IPS-20b (cell line): ENCODE measurements at regions not wholly inside any gene's neighbourhood (a gene's known extent, or its start where the extent isn't known, plus 50 kb on each side); places are given as distances from the start of the nearest gene placed in this dataset.

Source experiments
- H3K27ac ChIP-seq: one replicate; pipeline ENCODE4 v1.5.1; 2013; ENCODE audit warnings: low read length
- H3K27me3 ChIP-seq: 2 replicates; pipeline ENCODE4 v1.6.1; 2013; ENCODE audit warnings: mild to moderate bottlenecking, low read length, inconsistent platforms; ENCODE audit not compliant: insufficient read depth
- H3K36me3 ChIP-seq: 2 replicates; pipeline ENCODE4 v1.6.1; 2013; ENCODE audit warnings: low read depth, mild to moderate bottlenecking, inconsistent platforms, low read length, moderate library complexity; ENCODE audit not compliant: insufficient read depth
- H3K4me1 ChIP-seq: 2 replicates; pipeline ENCODE4 v1.6.1; 2013; ENCODE audit warnings: mild to moderate bottlenecking, control low read depth, inconsistent platforms, low read length, moderate library complexity; ENCODE audit not compliant: insufficient read depth
- H3K4me3 ChIP-seq: 2 replicates; pipeline ENCODE4 v1.5.1; 2013; ENCODE audit warnings: mild to moderate bottlenecking, low read length, inconsistent platforms
- H3K9ac ChIP-seq: 2 replicates; pipeline ENCODE4 v1.6.1; 2013; ENCODE audit warnings: low read depth, mild to moderate bottlenecking, inconsistent platforms, low read length, moderate library complexity
- H3K9me3 ChIP-seq: 2 replicates; pipeline ENCODE4 v1.6.1; 2013; ENCODE audit warnings: mild to moderate bottlenecking, low read depth, low read length, inconsistent platforms; ENCODE audit not compliant: insufficient read depth

GRCh38 chr6:156046841-156047449 is 591.3 kb upstream of the NOX3 start:
- Histone ChIP-seq H3K27me3 (no peaks in the 10 kb centered on the region), H3K4me1 (peaks cover 5% of the 10 kb centered on the region; the same call in 1 of the 2 replicates), H3K9ac (no peak overlapping the region), H3K36me3 (no peaks in the 10 kb centered on the region), H3K27ac (no peak overlapping the region), H3K4me3 (no peak overlapping the region), H3K9me3 (no peaks in the 10 kb centered on the region)

- H3K27ac ChIP-seq, result no peak overlapping the region
- H3K4me3 ChIP-seq, result no peak overlapping the region
- H3K27me3 ChIP-seq, result no peaks in the 10 kb centered on the region
- peaks cover 5% of the 10 kb centered on the region; the same call in 1 of the 2 replicates for H3K4me1 ChIP-seq
- H3K36me3 ChIP-seq, result no peaks in the 10 kb centered on the region
- no peaks in the 10 kb centered on the region for H3K9me3 ChIP-seq
- no peak overlapping the region for H3K9ac ChIP-seq
Measured at GRCh38 chr6:156046268-156046665, 590.6 kb upstream of the NOX3 start.

- peaks cover 5% of the 10 kb centered on the region; the same call in 1 of the 2 replicates for H3K4me1 ChIP-seq
- H3K27ac ChIP-seq, result no peak overlapping the region
- no peak overlapping the region for H3K4me3 ChIP-seq
- no peaks in the 10 kb centered on the region for H3K36me3 ChIP-seq
- no peaks in the 10 kb centered on the region for H3K9me3 ChIP-seq
- no peak overlapping the region for H3K9ac ChIP-seq
- H3K27me3 ChIP-seq, result no peaks in the 10 kb centered on the region
Measured at GRCh38 chr6:156045401-156046267, 590.0 kb upstream of the NOX3 start.

- peaks cover 16% of the 10 kb centered on the region; the same call in 1 of the 2 replicates for H3K9me3 ChIP-seq
- no peak overlapping the region for H3K4me3 ChIP-seq
- H3K36me3 ChIP-seq, result no peaks in the 10 kb centered on the region
- H3K4me1 ChIP-seq, result no peaks in the 10 kb centered on the region
- no peak overlapping the region for H3K9ac ChIP-seq
- H3K27ac ChIP-seq, result no peak overlapping the region
- H3K27me3 ChIP-seq, result no peaks in the 10 kb centered on the region
Measured at GRCh38 chr6:156033598-156033997, 578.0 kb upstream of the NOX3 start.

GRCh38 chr6:156031516-156031915 is 575.9 kb upstream of the NOX3 start:
- Histone ChIP-seq H3K4me1 (no peaks in the 10 kb centered on the region), H3K36me3 (no peaks in the 10 kb centered on the region), H3K9me3 (peaks cover 16% of the 10 kb centered on the region; the same call in 1 of the 2 replicates), H3K27me3 (no peaks in the 10 kb centered on the region), H3K4me3 (no peak overlapping the region), H3K9ac (no peak overlapping the region), H3K27ac (no peak overlapping the region)

GRCh38 chr6:156030053-156030452 is 574.4 kb upstream of the NOX3 start:
- H3K27me3 ChIP-seq, result no peaks in the 10 kb centered on the region
- no peak overlapping the region for H3K27ac ChIP-seq

GRCh38 chr6:156029286-156029985 is 573.8 kb upstream of the NOX3 start:
- Histone ChIP-seq H3K9me3 (peaks cover 25% of the 10 kb centered on the region; the same call in 1 of the 2 replicates), H3K4me3 (no peak overlapping the region), H3K4me1 (no peaks in the 10 kb centered on the region), H3K36me3 (no peaks in the 10 kb centered on the region), H3K27me3 (no peaks in the 10 kb centered on the region), H3K27ac (no peak overlapping the region), H3K9ac (no peak overlapping the region)

More at GRCh38 chr6:156030053-156030452, 574.4 kb upstream of the NOX3 start:
- H3K9ac ChIP-seq, result no peak overlapping the region
- no peak overlapping the region for H3K4me3 ChIP-seq
- no peaks in the 10 kb centered on the region for H3K4me1 ChIP-seq
- H3K36me3 ChIP-seq, result no peaks in the 10 kb centered on the region
- H3K9me3 ChIP-seq, result peaks cover 22% of the 10 kb centered on the region; the same call in 1 of the 2 replicates

- H3K9me3 ChIP-seq, result peaks cover 23% of the 10 kb centered on the region; the same call in 1 of the 2 replicates
- no peak overlapping the region for H3K9ac ChIP-seq
- no peaks in the 10 kb centered on the region for H3K4me1 ChIP-seq
- no peaks in the 10 kb centered on the region for H3K27me3 ChIP-seq
- H3K4me3 ChIP-seq, result no peak overlapping the region
- no peak overlapping the region for H3K27ac ChIP-seq
- H3K36me3 ChIP-seq, result no peaks in the 10 kb centered on the region
Measured at GRCh38 chr6:156028335-156029131, 572.9 kb upstream of the NOX3 start.

- H3K9me3 ChIP-seq, result peaks cover 13% of the 10 kb centered on the region; the same call in 1 of the 2 replicates
- no peaks in the 10 kb centered on the region for H3K36me3 ChIP-seq
- H3K27me3 ChIP-seq, result no peaks in the 10 kb centered on the region
- H3K9ac ChIP-seq, result no peak overlapping the region
- no peak overlapping the region for H3K27ac ChIP-seq
- no peak overlapping the region for H3K4me3 ChIP-seq
- H3K4me1 ChIP-seq, result no peaks in the 10 kb centered on the region
Measured at GRCh38 chr6:156027248-156027626, 571.6 kb upstream of the NOX3 start.

- Histone ChIP-seq H3K4me1 (no peaks in the 10 kb centered on the region), H3K27ac (no peak overlapping the region), H3K36me3 (no peaks in the 10 kb centered on the region), H3K27me3 (no peaks in the 10 kb centered on the region), H3K9ac (no peak overlapping the region), H3K9me3 (peaks cover 13% of the 10 kb centered on the region; the same call in 1 of the 2 replicates), H3K4me3 (no peak overlapping the region)
Measured at GRCh38 chr6:156026486-156027247, 571.0 kb upstream of the NOX3 start.
